ENCODE measurements at regions not wholly inside any gene's neighbourhood (a gene's known extent, or its start where the extent isn't known, plus 50 kb on each side); places are given as distances from the start of the nearest gene placed in this dataset.

- no peak for TF ChIP-seq CTCF (IDR thresholded peaks at IDR 0.05; ENCODE audit: low read length)
- no peak for TF ChIP-seq EZH2 (optimal IDR thresholded peaks at IDR 0.05; ENCODE audit: low read depth, low read length)
- no peak for TF ChIP-seq EZH2phosphoT487 (IDR thresholded peaks at IDR 0.05; ENCODE audit: low read length)
Measured at GRCh38 chr16:59545721-59546120, 811.6 kb upstream of the GOT2 start.
